ENCODE measurements at regions not wholly inside any gene's neighbourhood (a gene's known extent, or its start where the extent isn't known, plus 50 kb on each side); places are given as distances from the start of the nearest gene placed in this dataset.

- no peak for TF ChIP-seq CTCF (IDR thresholded peaks at IDR 0.05)
- TF ChIP-seq POLR2A (IDR thresholded peaks at IDR 0.05) = no peak
Observed at GRCh38 chr12:128131955-128132354, 135.0 kb upstream of the TMEM132C start.
